ENCODE measurements at regions not wholly inside any gene's neighbourhood (a gene's known extent, or its start where the extent isn't known, plus 50 kb on each side); places are given as distances from the start of the nearest gene placed in this dataset.

GRCh38 chr3:31008994-31009393 lies 114.5 kb upstream of the GADL1 start:
- DNase-seq: peak; percentile 44

GRCh38 chr3:31009881-31010280 lies 115.4 kb upstream of the GADL1 start:
- no peak for DNase-seq

GRCh38 chr3:31010491-31010890 lies 116.0 kb upstream of the GADL1 start:
- DNase-seq: peak; percentile 73

- no peak for DNase-seq
These were observed 116.9 kb upstream of the GADL1 start for GRCh38 chr3:31011380-31011779.

GRCh38 chr3:31013090-31013489 lies 118.6 kb upstream of the GADL1 start:
- DNase-seq: no peak

- no peak for DNase-seq
These were observed 119.4 kb upstream of the GADL1 start for GRCh38 chr3:31013843-31014242.

GRCh38 chr3:31014317-31015040 lies 120.0 kb upstream of the GADL1 start:
- peak; percentile 67 for DNase-seq

GRCh38 chr3:31016196-31016595 lies 121.7 kb upstream of the GADL1 start:
- DNase-seq: no peak

- DNase-seq: no peak
These were observed 128.3 kb upstream of the GADL1 start for GRCh38 chr3:31022716-31023115.

GRCh38 chr3:31025541-31025940 lies 131.1 kb upstream of the GADL1 start:
- DNase-seq: no peak

GRCh38 chr3:31027191-31027761 lies 132.8 kb upstream of the GADL1 start:
- DNase-seq: no peak

GRCh38 chr3:31027914-31028313 lies 133.5 kb upstream of the GADL1 start:
- no peak for DNase-seq

- no peak for DNase-seq
These were observed 134.3 kb upstream of the GADL1 start for GRCh38 chr3:31028766-31029165.

- DNase-seq: no peak
These were observed 135.2 kb upstream of the GADL1 start for GRCh38 chr3:31029706-31030105.

- DNase-seq: no peak
These were observed 141.2 kb upstream of the GADL1 start for GRCh38 chr3:31035681-31036080.

- DNase-seq: no peak
These were observed 143.8 kb upstream of the GADL1 start for GRCh38 chr3:31038086-31038739.

- no peak for DNase-seq
These were observed 144.7 kb upstream of the GADL1 start for GRCh38 chr3:31039145-31039544.

GRCh38 chr3:31041161-31041978 lies 146.9 kb upstream of the GADL1 start:
- DNase-seq: peak; percentile 93

- peak; percentile 54 for DNase-seq
These were observed 148.8 kb upstream of the GADL1 start for GRCh38 chr3:31043184-31043819.

- no peak for DNase-seq
These were observed 153.2 kb upstream of the GADL1 start for GRCh38 chr3:31047673-31048072.

GRCh38 chr3:31048143-31048542 lies 153.7 kb upstream of the GADL1 start:
- DNase-seq: no peak

GRCh38 chr3:31050296-31050695 lies 155.8 kb upstream of the GADL1 start:
- DNase-seq: no peak

GRCh38 chr3:31051226-31051625 lies 156.8 kb upstream of the GADL1 start:
- no peak for DNase-seq

Measured in fibroblast of skin of right biceps (primary cell).